Fibroblast of lung (primary cell): ENCODE measurements at regions not wholly inside any gene's neighbourhood (a gene's known extent, or its start where the extent isn't known, plus 50 kb on each side); places are given as distances from the start of the nearest gene placed in this dataset.

Experiments used
- DNase-seq, 2 donors: peaks; one replicate each; pipeline versions ENCODE4 v3.0.0 to v3.0.0-alpha.2; 2010; ENCODE audit warnings: low read depth in 2 of 2
- H2AFZ ChIP-seq: 2 replicates; pipeline ENCODE4 v1.5.1; 2012; ENCODE audit warnings: low read length, control low read depth, inconsistent platforms
- H3K27ac ChIP-seq: 2 replicates; pipeline ENCODE4 v1.5.1; 2011; ENCODE audit warnings: low read length, control low read depth; ENCODE audit not compliant: insufficient read depth
- H3K27me3 ChIP-seq: 2 replicates; pipeline ENCODE4 v1.5.1; 2011; ENCODE audit warnings: mild to moderate bottlenecking, low read length; ENCODE audit not compliant: control insufficient read depth, insufficient read depth
- H3K36me3 ChIP-seq: 2 replicates; pipeline ENCODE4 v1.5.1; 2011; ENCODE audit warnings: low read length; ENCODE audit not compliant: control insufficient read depth, insufficient read depth
- H3K4me1 ChIP-seq: 2 replicates; pipeline ENCODE4 v1.5.1; 2011; ENCODE audit warnings: low read length; ENCODE audit not compliant: control insufficient read depth, insufficient read depth; ENCODE audit errors: extremely low read depth
- H3K4me2 ChIP-seq: 2 replicates; pipeline ENCODE4 v1.5.1; 2011; ENCODE audit warnings: low read length, control low read depth; ENCODE audit not compliant: insufficient read depth; ENCODE audit errors: extremely low read depth
- H3K4me3 ChIP-seq, 4 experiments: fragments of 200-600 bp in 1 of 4; sonication (generic) in 1 of 4; replicated peaks in 1 of 4; 2 replicates each; pipeline ENCODE4 v1.5.1; 2011 to 2016; ENCODE audit warnings: low read length in 4 of 4, low read depth in 3 of 4, mild to moderate bottlenecking in 3 of 4, control low read depth in 2 of 4, inconsistent platforms in 1 of 4, mixed read lengths in 1 of 4; ENCODE audit not compliant: insufficient read depth in 1 of 4; ENCODE audit errors: control extremely low read depth in 1 of 4
- H3K79me2 ChIP-seq: 2 replicates; pipeline ENCODE4 v1.5.1; 2012; ENCODE audit warnings: mild to moderate bottlenecking, low read length, inconsistent platforms; ENCODE audit not compliant: control insufficient read depth, insufficient read depth
- H3K9ac ChIP-seq: 2 replicates; pipeline ENCODE4 v1.5.1; 2011; ENCODE audit warnings: mild to moderate bottlenecking, low read length, control low read depth; ENCODE audit not compliant: insufficient read depth
- H3K9me3 ChIP-seq: 2 replicates; pipeline ENCODE4 v1.5.1; 2012; ENCODE audit warnings: low read depth, low read length; ENCODE audit not compliant: control insufficient read depth, insufficient read depth
- H4K20me1 ChIP-seq: 2 replicates; pipeline ENCODE4 v1.5.1; 2011; ENCODE audit warnings: low read length; ENCODE audit not compliant: control insufficient read depth, insufficient read depth; ENCODE audit errors: extremely low read depth
- EZH2 ChIP-seq: IDR thresholded peaks from 2 replicates; pipeline ENCODE4 v1.5.1; 2012; ENCODE audit warnings: low read length, control low read depth, mild to moderate bottlenecking; ENCODE audit errors: missing control alignments
- TF ChIP-seq, protein P1 (sequence below), 2 donors: IDR thresholded peaks in 1 of 2; conservative IDR thresholded peaks in 1 of 2; 1 replicate in 1 of 2; 2 replicates in 1 of 2; pipeline ENCODE4 v1.5.1; 2011 to 2012; ENCODE audit warnings: low read length in 2 of 2, control low read depth in 1 of 2, inconsistent platforms in 1 of 2, low read depth in 1 of 2, mild to moderate bottlenecking in 1 of 2

- H4K20me1 ChIP-seq, result no peaks in the 10 kb centered on the region
- H2AFZ ChIP-seq, result no peak overlapping the region
- no peak overlapping the region for H3K27ac ChIP-seq
- peaks cover 3% of the 10 kb centered on the region for H3K27me3 ChIP-seq
- H3K36me3 ChIP-seq, result no peaks in the 10 kb centered on the region
- H3K4me3 ChIP-seq, result no peak overlapping the region
- H3K79me2 ChIP-seq, result no peaks in the 10 kb centered on the region
- H3K4me1 ChIP-seq, result no peaks in the 10 kb centered on the region
- H3K9me3 ChIP-seq, result no peaks in the 10 kb centered on the region
- TF ChIP-seq, protein P1, sequence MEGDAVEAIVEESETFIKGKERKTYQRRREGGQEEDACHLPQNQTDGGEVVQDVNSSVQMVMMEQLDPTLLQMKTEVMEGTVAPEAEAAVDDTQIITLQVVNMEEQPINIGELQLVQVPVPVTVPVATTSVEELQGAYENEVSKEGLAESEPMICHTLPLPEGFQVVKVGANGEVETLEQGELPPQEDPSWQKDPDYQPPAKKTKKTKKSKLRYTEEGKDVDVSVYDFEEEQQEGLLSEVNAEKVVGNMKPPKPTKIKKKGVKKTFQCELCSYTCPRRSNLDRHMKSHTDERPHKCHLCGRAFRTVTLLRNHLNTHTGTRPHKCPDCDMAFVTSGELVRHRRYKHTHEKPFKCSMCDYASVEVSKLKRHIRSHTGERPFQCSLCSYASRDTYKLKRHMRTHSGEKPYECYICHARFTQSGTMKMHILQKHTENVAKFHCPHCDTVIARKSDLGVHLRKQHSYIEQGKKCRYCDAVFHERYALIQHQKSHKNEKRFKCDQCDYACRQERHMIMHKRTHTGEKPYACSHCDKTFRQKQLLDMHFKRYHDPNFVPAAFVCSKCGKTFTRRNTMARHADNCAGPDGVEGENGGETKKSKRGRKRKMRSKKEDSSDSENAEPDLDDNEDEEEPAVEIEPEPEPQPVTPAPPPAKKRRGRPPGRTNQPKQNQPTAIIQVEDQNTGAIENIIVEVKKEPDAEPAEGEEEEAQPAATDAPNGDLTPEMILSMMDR (conservative IDR thresholded peaks at IDR 0.05 in 1 of 2, IDR thresholded peaks at IDR 0.05 in 1 of 2; ENCODE audit: low read depth in 1 of 2, low read length in 2 of 2), result no peak
- no peak for TF ChIP-seq EZH2
- H3K4me2 ChIP-seq, result no peak overlapping the region
- no peak overlapping the region for H3K9ac ChIP-seq
- no peak for DNase-seq
Measured at GRCh38 chr3:127450331-127450730, 140.2 kb downstream of the TPRA1 start.

GRCh38 chr3:127449486-127450212, 140.9 kb downstream of the TPRA1 start:
- H3K27me3 ChIP-seq, result peaks cover 3% of the 10 kb centered on the region
- DNase-seq, result no peak
- TF ChIP-seq, protein P1 (conservative IDR thresholded peaks at IDR 0.05 in 1 of 2, IDR thresholded peaks at IDR 0.05 in 1 of 2; ENCODE audit: low read depth in 1 of 2, low read length in 2 of 2), result no peak
- no peak for TF ChIP-seq EZH2
- H2AFZ ChIP-seq, result no peak overlapping the region
- H3K4me1 ChIP-seq, result no peaks in the 10 kb centered on the region
- no peaks in the 10 kb centered on the region for H3K36me3 ChIP-seq
- no peak overlapping the region for H3K9ac ChIP-seq
- H3K4me3 ChIP-seq, result no peak overlapping the region
- H4K20me1 ChIP-seq, result no peaks in the 10 kb centered on the region
- H3K9me3 ChIP-seq, result no peaks in the 10 kb centered on the region
- H3K79me2 ChIP-seq, result no peaks in the 10 kb centered on the region
- H3K27ac ChIP-seq, result no peak overlapping the region
- no peak overlapping the region for H3K4me2 ChIP-seq

GRCh38 chr3:127448671-127449070, 141.9 kb downstream of the TPRA1 start:
- Histone ChIP-seq H3K36me3 (no peaks in the 10 kb centered on the region), H3K4me2 (no peak overlapping the region), H3K4me1 (no peaks in the 10 kb centered on the region), H3K4me3 (no peak overlapping the region), H3K27me3 (no peaks in the 10 kb centered on the region), H3K9me3 (no peaks in the 10 kb centered on the region), H3K79me2 (no peaks in the 10 kb centered on the region), H4K20me1 (no peaks in the 10 kb centered on the region), H3K27ac (no peak overlapping the region), H2AFZ (no peak overlapping the region), H3K9ac (no peak overlapping the region)
- TF ChIP-seq, protein P1 (conservative IDR thresholded peaks at IDR 0.05 in 1 of 2, IDR thresholded peaks at IDR 0.05 in 1 of 2; ENCODE audit: low read depth in 1 of 2, low read length in 2 of 2), result no peak
- no peak for TF ChIP-seq EZH2
- DNase-seq, result no peak
